Spleen (tissue), 7 donors: ENCODE measurements at regions not wholly inside any gene's neighbourhood (a gene's known extent, or its start where the extent isn't known, plus 50 kb on each side); places are given as distances from the start of the nearest gene placed in this dataset.

Source experiments
- POLR2A ChIP-seq, 3 donors: fragments of 450-650 bp; IDR thresholded peaks; one replicate each; pipeline ENCODE4 v1.5.1; 2017; ENCODE audit warnings: antibody characterized with exemption in 3 of 3, mild to moderate bottlenecking in 1 of 3
- TF ChIP-seq, protein P1 (sequence below), 11 experiments: fragments of 200-600 bp in 7 of 11; fragments of 450-650 bp in 4 of 11; sonication (generic) in 4 of 11; IDR thresholded peaks in 8 of 11; conservative IDR thresholded peaks in 3 of 11; 1 replicate in 7 of 11; 2 replicates in 4 of 11; pipeline versions ENCODE4 v1.4.0 to v1.8.0; 2016 to 2021; ENCODE audit warnings: antibody characterized with exemption in 11 of 11, inconsistent platforms in 4 of 11, mild to moderate bottlenecking in 1 of 11
- donor health status: DM: no; HTN: no; CAD: no; lungs with moderate emphysema.
- donor health status: DM: no; HTN: no; CAD: no.
- donor health status: DM: no; HTN: no; CAD: no.

DNA sequence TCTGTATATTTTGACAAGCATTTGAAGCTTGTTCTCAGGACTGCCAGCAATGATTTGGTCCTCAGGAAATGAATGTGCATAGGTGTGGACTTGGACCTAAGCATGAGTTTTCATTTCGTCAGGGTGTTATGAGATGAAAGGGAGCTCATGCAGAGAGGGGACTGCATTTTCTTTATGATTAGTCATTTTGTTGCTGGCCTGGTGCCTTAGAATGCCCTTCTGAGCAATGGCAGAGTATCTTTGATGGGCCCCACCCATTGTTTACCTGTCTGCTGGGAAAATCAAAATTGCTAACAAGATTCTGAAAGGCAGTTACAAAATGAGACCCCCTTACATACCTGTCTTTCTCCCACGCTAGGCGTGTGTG lies 51.5 kb upstream of the MTHFD1L start:
- TF ChIP-seq POLR2A (IDR thresholded peaks at IDR 0.05), result no peak
- TF ChIP-seq, protein P1, sequence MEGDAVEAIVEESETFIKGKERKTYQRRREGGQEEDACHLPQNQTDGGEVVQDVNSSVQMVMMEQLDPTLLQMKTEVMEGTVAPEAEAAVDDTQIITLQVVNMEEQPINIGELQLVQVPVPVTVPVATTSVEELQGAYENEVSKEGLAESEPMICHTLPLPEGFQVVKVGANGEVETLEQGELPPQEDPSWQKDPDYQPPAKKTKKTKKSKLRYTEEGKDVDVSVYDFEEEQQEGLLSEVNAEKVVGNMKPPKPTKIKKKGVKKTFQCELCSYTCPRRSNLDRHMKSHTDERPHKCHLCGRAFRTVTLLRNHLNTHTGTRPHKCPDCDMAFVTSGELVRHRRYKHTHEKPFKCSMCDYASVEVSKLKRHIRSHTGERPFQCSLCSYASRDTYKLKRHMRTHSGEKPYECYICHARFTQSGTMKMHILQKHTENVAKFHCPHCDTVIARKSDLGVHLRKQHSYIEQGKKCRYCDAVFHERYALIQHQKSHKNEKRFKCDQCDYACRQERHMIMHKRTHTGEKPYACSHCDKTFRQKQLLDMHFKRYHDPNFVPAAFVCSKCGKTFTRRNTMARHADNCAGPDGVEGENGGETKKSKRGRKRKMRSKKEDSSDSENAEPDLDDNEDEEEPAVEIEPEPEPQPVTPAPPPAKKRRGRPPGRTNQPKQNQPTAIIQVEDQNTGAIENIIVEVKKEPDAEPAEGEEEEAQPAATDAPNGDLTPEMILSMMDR (IDR thresholded peaks at IDR 0.05 in 8 of 11, conservative IDR thresholded peaks at IDR 0.05 in 3 of 11), result no peak
